ENCODE measurements at regions not wholly inside any gene's neighbourhood (a gene's known extent, or its start where the extent isn't known, plus 50 kb on each side); places are given as distances from the start of the nearest gene placed in this dataset.

- H3K4me3 ChIP-seq (ENCODE audit: low read depth, low read length), result no peak overlapping the region
- TF ChIP-seq, protein P1, sequence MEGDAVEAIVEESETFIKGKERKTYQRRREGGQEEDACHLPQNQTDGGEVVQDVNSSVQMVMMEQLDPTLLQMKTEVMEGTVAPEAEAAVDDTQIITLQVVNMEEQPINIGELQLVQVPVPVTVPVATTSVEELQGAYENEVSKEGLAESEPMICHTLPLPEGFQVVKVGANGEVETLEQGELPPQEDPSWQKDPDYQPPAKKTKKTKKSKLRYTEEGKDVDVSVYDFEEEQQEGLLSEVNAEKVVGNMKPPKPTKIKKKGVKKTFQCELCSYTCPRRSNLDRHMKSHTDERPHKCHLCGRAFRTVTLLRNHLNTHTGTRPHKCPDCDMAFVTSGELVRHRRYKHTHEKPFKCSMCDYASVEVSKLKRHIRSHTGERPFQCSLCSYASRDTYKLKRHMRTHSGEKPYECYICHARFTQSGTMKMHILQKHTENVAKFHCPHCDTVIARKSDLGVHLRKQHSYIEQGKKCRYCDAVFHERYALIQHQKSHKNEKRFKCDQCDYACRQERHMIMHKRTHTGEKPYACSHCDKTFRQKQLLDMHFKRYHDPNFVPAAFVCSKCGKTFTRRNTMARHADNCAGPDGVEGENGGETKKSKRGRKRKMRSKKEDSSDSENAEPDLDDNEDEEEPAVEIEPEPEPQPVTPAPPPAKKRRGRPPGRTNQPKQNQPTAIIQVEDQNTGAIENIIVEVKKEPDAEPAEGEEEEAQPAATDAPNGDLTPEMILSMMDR (IDR thresholded peaks at IDR 0.05; ENCODE audit: insufficient read depth, low read length, severe bottlenecking), result no peak
- no peaks in the 10 kb centered on the region for H3K36me3 ChIP-seq (ENCODE audit: control insufficient read depth, insufficient read depth, low read length)
- DNase-seq (ENCODE audit: low read depth), result no peak
- no peak for FAIRE-seq
- H3K27me3 ChIP-seq (ENCODE audit: control insufficient read depth, insufficient read depth, low read length), result peaks cover 2% of the 10 kb centered on the region
Observed at GRCh38 chr15:92705764-92706163, 50.2 kb upstream of the FAM174B start.

DNA sequence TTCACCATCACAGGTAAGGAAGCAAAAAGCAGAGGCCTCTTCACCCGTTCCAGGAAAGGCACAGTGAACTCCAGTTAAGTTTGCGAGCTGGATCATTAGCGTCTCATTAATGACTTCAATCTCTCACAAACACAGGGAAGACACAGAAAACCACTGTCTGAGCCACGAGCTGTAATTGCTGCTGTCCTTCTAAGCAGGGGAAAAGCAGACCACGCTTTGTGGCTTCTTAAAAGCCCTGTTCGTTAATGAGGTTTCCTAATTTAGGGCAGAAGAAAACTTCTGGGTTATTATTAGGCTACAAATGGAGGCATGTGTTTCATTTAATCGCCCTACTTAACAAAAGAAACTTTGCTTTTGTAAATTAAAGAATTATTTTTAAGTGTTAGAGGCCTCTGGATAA lies 50.6 kb upstream of the FAM174B start:
- FAIRE-seq, result no peak

GRCh38 chr15:92707880-92708551 lies 52.4 kb upstream of the FAM174B start:
- Histone ChIP-seq H3K27me3 (ENCODE audit: control insufficient read depth, insufficient read depth, low read length) (peaks cover 2% of the 10 kb centered on the region), H3K36me3 (ENCODE audit: control insufficient read depth, insufficient read depth, low read length) (no peaks in the 10 kb centered on the region), H3K4me3 (ENCODE audit: low read depth, low read length) (no peak overlapping the region)
- FAIRE-seq, result no peak
- TF ChIP-seq, protein P1 (IDR thresholded peaks at IDR 0.05; ENCODE audit: insufficient read depth, low read length, severe bottlenecking), result no peak
- no peak for DNase-seq (ENCODE audit: low read depth)

More for the DNA sequence above, 50.6 kb upstream of the FAM174B start:
- peaks cover 2% of the 10 kb centered on the region for H3K27me3 ChIP-seq (ENCODE audit: control insufficient read depth, insufficient read depth, low read length)
- DNase-seq (ENCODE audit: low read depth), result no peak
- H3K4me3 ChIP-seq (ENCODE audit: low read depth, low read length), result no peak overlapping the region
- no peaks in the 10 kb centered on the region for H3K36me3 ChIP-seq (ENCODE audit: control insufficient read depth, insufficient read depth, low read length)
- TF ChIP-seq, protein P1 (IDR thresholded peaks at IDR 0.05; ENCODE audit: insufficient read depth, low read length, severe bottlenecking), result no peak

GRCh38 chr15:92708635-92709034 lies 53.1 kb upstream of the FAM174B start:
- H3K4me3 ChIP-seq (ENCODE audit: low read depth, low read length), result no peak overlapping the region
- no peak for FAIRE-seq
- TF ChIP-seq, protein P1 (IDR thresholded peaks at IDR 0.05; ENCODE audit: insufficient read depth, low read length, severe bottlenecking), result no peak
- no peak for DNase-seq (ENCODE audit: low read depth)
- no peaks in the 10 kb centered on the region for H3K36me3 ChIP-seq (ENCODE audit: control insufficient read depth, insufficient read depth, low read length)
- H3K27me3 ChIP-seq (ENCODE audit: control insufficient read depth, insufficient read depth, low read length), result peaks cover 2% of the 10 kb centered on the region

- Histone ChIP-seq H3K4me3 (ENCODE audit: low read depth, low read length) (no peak overlapping the region), H3K36me3 (ENCODE audit: control insufficient read depth, insufficient read depth, low read length) (no peaks in the 10 kb centered on the region), H3K27me3 (ENCODE audit: control insufficient read depth, insufficient read depth, low read length) (peaks cover 2% of the 10 kb centered on the region)
- no peak for DNase-seq (ENCODE audit: low read depth)
- FAIRE-seq, result no peak
- TF ChIP-seq, protein P1 (IDR thresholded peaks at IDR 0.05; ENCODE audit: insufficient read depth, low read length, severe bottlenecking), result no peak
Observed at GRCh38 chr15:92709110-92709790, 53.7 kb upstream of the FAM174B start.
